NCI-H2196 (cell line): ENCODE measurements at regions not wholly inside any gene's neighbourhood (a gene's known extent, or its start where the extent isn't known, plus 50 kb on each side); places are given as distances from the start of the nearest gene placed in this dataset.
"Not testable (repeated sequence)": the region's sequence is repeated elsewhere in the genome, so short reads cannot be mapped to it uniquely, and the experiment has no call there.

Experiments used
- DNase-seq: peaks from one replicate; lab custom pipeline; 2025; ENCODE audit not compliant: unreplicated experiment; lab: John Stamatoyannopoulos, UW

- no peak for DNase-seq
Observed at GRCh38 chr21:18114810-18115209, 129.8 kb upstream of the CHODL start.

- no peak for DNase-seq
Observed at GRCh38 chr21:18104802-18105201, 139.8 kb upstream of the CHODL start.

- not testable (repeated sequence) for DNase-seq
Observed at GRCh38 chr21:18096413-18096812, 148.2 kb upstream of the CHODL start.

- DNase-seq, result no peak
Observed at GRCh38 chr21:18089786-18090185, 154.8 kb upstream of the CHODL start.

- no peak for DNase-seq
Observed at GRCh38 chr21:18070392-18070791, 174.2 kb upstream of the CHODL start.

- no peak for DNase-seq
Observed at GRCh38 chr21:18069875-18070274, 174.8 kb upstream of the CHODL start.

- DNase-seq, result no peak
Observed at GRCh38 chr21:18060402-18060801, 184.2 kb upstream of the CHODL start.

GRCh38 chr21:18058731-18059398, 185.8 kb upstream of the CHODL start:
- no peak for DNase-seq

GRCh38 chr21:18053151-18053550, 191.5 kb upstream of the CHODL start:
- DNase-seq, result no peak

GRCh38 chr21:18049461-18049860, 195.2 kb upstream of the CHODL start:
- DNase-seq, result no peak

- no peak for DNase-seq
Observed at GRCh38 chr21:18041012-18041411, 203.6 kb upstream of the CHODL start.

GRCh38 chr21:18030248-18030647, 211.1 kb upstream of the C21orf91 start:
- no peak for DNase-seq

- DNase-seq, result no peak
Observed at GRCh38 chr21:18026359-18026758, 207.2 kb upstream of the C21orf91 start.

- DNase-seq, result no peak
Observed at GRCh38 chr21:18023711-18024110, 204.6 kb upstream of the C21orf91 start.

GRCh38 chr21:18023157-18023556, 204.0 kb upstream of the C21orf91 start:
- DNase-seq, result no peak

GRCh38 chr21:18007121-18007520, 188.0 kb upstream of the C21orf91 start:
- DNase-seq, result no peak

GRCh38 chr21:18006691-18007090, 187.5 kb upstream of the C21orf91 start:
- no peak for DNase-seq

- DNase-seq, result no peak
Observed at GRCh38 chr21:18002393-18002792, 183.2 kb upstream of the C21orf91 start.

- DNase-seq, result no peak
Observed at GRCh38 chr21:18000981-18001686, 182.0 kb upstream of the C21orf91 start.

GRCh38 chr21:17998599-17998998, 179.4 kb upstream of the C21orf91 start:
- DNase-seq, result not testable (repeated sequence)

- no peak for DNase-seq
Observed at GRCh38 chr21:17989780-17990179, 170.6 kb upstream of the C21orf91 start.

- DNase-seq, result no peak
Observed at GRCh38 chr21:17988102-17988437, 168.9 kb upstream of the C21orf91 start.
